Chondrocyte (in vitro differentiated cells): ENCODE measurements at regions not wholly inside any gene's neighbourhood (a gene's known extent, or its start where the extent isn't known, plus 50 kb on each side); places are given as distances from the start of the nearest gene placed in this dataset.

Source experiments
- DNase-seq: peaks from one replicate; pipeline ENCODE4 v3.0.0; 2021; ENCODE audit warnings: mixed read lengths, low spot score
- H3K27ac Mint-ChIP-seq: one replicate; pipeline ENCODE4 v1.8.0; 2021; ENCODE audit warnings: mild to moderate bottlenecking, moderate library complexity, mixed read lengths; ENCODE audit not compliant: unreplicated experiment
- H3K27me3 Mint-ChIP-seq: 2 replicates; pipeline ENCODE4 v1.8.0; 2021; ENCODE audit warnings: low read depth, mixed read lengths
- H3K36me3 Mint-ChIP-seq: 2 replicates; pipeline ENCODE4 v1.8.0; 2021; ENCODE audit warnings: low read depth, mixed read lengths
- H3K4me1 Mint-ChIP-seq: 2 replicates; pipeline ENCODE4 v1.8.0; 2021; ENCODE audit warnings: low read depth, mild to moderate bottlenecking, mixed read lengths
- H3K4me3 Mint-ChIP-seq: one replicate; pipeline ENCODE4 v1.8.0; 2021; ENCODE audit warnings: mild to moderate bottlenecking, moderate library complexity, mixed read lengths; ENCODE audit not compliant: unreplicated experiment
- H3K9me3 Mint-ChIP-seq: 2 replicates; pipeline ENCODE4 v1.8.0; 2021; ENCODE audit warnings: low read depth, mixed read lengths
- CTCF ChIP-seq: fragments of 200-600 bp; sonication (generic); IDR thresholded peaks from 2 replicates; pipeline ENCODE4 v1.5.0; 2021; ENCODE audit warnings: antibody characterized with exemption, mild to moderate bottlenecking, moderate library complexity

- no peak for TF ChIP-seq CTCF
- peaks cover 11% of the 10 kb centered on the region for H3K4me1 Mint-ChIP-seq
- DNase-seq: no peak
- H3K27ac Mint-ChIP-seq: peak overlapping the region; percentile 49
- H3K27me3 Mint-ChIP-seq: no peaks in the 10 kb centered on the region
- peaks cover 2% of the 10 kb centered on the region for H3K36me3 Mint-ChIP-seq
- H3K4me3 Mint-ChIP-seq: no peak overlapping the region
- H3K9me3 Mint-ChIP-seq: no peaks in the 10 kb centered on the region
These were observed 78.2 kb upstream of the FAM3C start for GRCh38 chr7:121474301-121474673.

GRCh38 chr7:121473645-121474300 lies 77.7 kb upstream of the FAM3C start:
- DNase-seq: no peak
- H3K27ac Mint-ChIP-seq: peak overlapping the region; percentile 49
- no peak for TF ChIP-seq CTCF

GRCh38 chr7:121466455-121466854 lies 70.3 kb upstream of the FAM3C start:
- no peak for DNase-seq
- H3K27me3 Mint-ChIP-seq: no peaks in the 10 kb centered on the region
- H3K36me3 Mint-ChIP-seq: no peaks in the 10 kb centered on the region
- H3K4me1 Mint-ChIP-seq: no peaks in the 10 kb centered on the region
- H3K27ac Mint-ChIP-seq: no peak overlapping the region
- H3K4me3 Mint-ChIP-seq: no peak overlapping the region
- no peaks in the 10 kb centered on the region for H3K9me3 Mint-ChIP-seq
- TF ChIP-seq CTCF: no peak

More at GRCh38 chr7:121473645-121474300, 77.7 kb upstream of the FAM3C start:
- Mint-ChIP-seq H3K4me1 (peaks cover 11% of the 10 kb centered on the region), H3K36me3 (peaks cover 2% of the 10 kb centered on the region), H3K4me3 (no peak overlapping the region), H3K27me3 (no peaks in the 10 kb centered on the region), H3K9me3 (no peaks in the 10 kb centered on the region)

GRCh38 chr7:121459148-121459547 lies 63.0 kb upstream of the FAM3C start:
- H3K27me3 Mint-ChIP-seq: no peaks in the 10 kb centered on the region
- TF ChIP-seq CTCF: no peak
- H3K36me3 Mint-ChIP-seq: no peaks in the 10 kb centered on the region
- no peaks in the 10 kb centered on the region for H3K9me3 Mint-ChIP-seq
- no peaks in the 10 kb centered on the region for H3K4me1 Mint-ChIP-seq
- H3K4me3 Mint-ChIP-seq: no peak overlapping the region
- H3K27ac Mint-ChIP-seq: no peak overlapping the region
- no peak for DNase-seq

- no peaks in the 10 kb centered on the region for H3K27me3 Mint-ChIP-seq
- no peak for DNase-seq
- no peak overlapping the region for H3K4me3 Mint-ChIP-seq
- TF ChIP-seq CTCF: no peak
- H3K27ac Mint-ChIP-seq: no peak overlapping the region
- H3K36me3 Mint-ChIP-seq: peaks cover 2% of the 10 kb centered on the region
- H3K9me3 Mint-ChIP-seq: peaks cover 12% of the 10 kb centered on the region
- H3K4me1 Mint-ChIP-seq: peaks cover under 1% of the 10 kb centered on the region
These were observed 60.8 kb upstream of the FAM3C start for GRCh38 chr7:121456785-121457359.
